ENCODE measurements at regions not wholly inside any gene's neighbourhood (a gene's known extent, or its start where the extent isn't known, plus 50 kb on each side); places are given as distances from the start of the nearest gene placed in this dataset.

DNA sequence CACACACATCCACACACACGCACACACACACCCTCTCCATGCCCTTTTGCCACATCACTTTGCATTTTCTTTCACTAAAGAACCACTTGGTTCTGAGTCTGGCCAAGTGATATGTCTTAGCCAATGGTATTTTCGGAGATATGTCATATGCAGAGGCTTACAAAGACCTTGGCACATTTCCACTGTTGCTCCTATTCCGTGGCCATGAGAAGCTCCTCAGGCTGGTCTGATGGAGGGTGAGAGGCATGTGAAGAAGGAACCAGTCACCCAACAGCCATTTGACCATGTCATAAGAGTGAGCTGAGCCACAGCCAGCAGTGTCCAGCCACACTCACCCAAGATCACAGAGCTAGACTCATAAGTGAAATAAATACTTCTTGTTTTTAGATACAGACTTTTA lies 212.6 kb upstream of the NAV2 start:
- TF ChIP-seq SIN3A (IDR thresholded peaks at IDR 0.05; ENCODE audit: borderline replicate concordance, insufficient read depth, low read length) (no peak), POLR2AphosphoS5 (IDR thresholded peaks at IDR 0.05; ENCODE audit: low read depth, low read length) (no peak), TAF1 (IDR thresholded peaks at IDR 0.05; ENCODE audit: borderline replicate concordance, insufficient read depth, low read length) (no peak), FOXP2 (optimal IDR thresholded peaks at IDR 0.05; ENCODE audit: borderline replicate concordance, extremely low read depth, extremely low read length, insufficient read depth) (no peak)
- TF ChIP-seq, protein P1, sequence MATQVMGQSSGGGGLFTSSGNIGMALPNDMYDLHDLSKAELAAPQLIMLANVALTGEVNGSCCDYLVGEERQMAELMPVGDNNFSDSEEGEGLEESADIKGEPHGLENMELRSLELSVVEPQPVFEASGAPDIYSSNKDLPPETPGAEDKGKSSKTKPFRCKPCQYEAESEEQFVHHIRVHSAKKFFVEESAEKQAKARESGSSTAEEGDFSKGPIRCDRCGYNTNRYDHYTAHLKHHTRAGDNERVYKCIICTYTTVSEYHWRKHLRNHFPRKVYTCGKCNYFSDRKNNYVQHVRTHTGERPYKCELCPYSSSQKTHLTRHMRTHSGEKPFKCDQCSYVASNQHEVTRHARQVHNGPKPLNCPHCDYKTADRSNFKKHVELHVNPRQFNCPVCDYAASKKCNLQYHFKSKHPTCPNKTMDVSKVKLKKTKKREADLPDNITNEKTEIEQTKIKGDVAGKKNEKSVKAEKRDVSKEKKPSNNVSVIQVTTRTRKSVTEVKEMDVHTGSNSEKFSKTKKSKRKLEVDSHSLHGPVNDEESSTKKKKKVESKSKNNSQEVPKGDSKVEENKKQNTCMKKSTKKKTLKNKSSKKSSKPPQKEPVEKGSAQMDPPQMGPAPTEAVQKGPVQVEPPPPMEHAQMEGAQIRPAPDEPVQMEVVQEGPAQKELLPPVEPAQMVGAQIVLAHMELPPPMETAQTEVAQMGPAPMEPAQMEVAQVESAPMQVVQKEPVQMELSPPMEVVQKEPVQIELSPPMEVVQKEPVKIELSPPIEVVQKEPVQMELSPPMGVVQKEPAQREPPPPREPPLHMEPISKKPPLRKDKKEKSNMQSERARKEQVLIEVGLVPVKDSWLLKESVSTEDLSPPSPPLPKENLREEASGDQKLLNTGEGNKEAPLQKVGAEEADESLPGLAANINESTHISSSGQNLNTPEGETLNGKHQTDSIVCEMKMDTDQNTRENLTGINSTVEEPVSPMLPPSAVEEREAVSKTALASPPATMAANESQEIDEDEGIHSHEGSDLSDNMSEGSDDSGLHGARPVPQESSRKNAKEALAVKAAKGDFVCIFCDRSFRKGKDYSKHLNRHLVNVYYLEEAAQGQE (IDR thresholded peaks at IDR 0.05; ENCODE audit: insufficient read depth in 1 of 2, low read depth in 2 of 2, low read length in 2 of 2): no peak

DNA sequence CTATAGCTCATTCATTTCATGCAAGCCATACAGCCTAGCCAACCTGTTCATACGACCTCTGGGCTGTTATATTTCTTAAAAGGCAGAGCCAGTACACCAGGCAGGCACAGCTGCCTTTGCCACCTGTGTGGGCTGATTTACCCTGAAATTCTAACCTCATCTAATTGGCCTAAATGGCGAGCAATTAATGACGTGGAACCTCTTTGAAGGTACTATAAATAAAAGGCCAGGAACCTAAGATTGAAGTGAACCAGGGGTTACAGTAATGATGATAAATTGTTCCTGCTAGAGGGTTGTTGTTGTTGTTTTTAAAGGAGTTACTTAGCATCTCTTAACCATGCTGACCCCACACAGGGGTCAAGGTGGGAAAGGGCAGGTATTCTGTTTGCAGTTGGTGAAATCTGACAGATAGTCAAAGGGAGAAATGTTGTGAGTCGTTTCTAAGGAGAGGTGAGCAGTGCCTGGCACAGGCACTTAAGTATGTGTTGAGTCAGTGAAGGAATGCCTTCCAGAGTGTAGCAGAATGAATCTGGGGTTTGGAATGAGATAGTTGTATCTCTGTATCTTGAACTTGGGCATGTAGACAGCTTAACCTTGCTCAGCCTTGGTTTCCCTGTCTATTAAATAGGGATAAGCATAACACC lies 213.5 kb upstream of the NAV2 start:
- TF ChIP-seq POLR2AphosphoS5 (IDR thresholded peaks at IDR 0.05; ENCODE audit: low read depth, low read length): no peak
- no peak for TF ChIP-seq FOXP2 (optimal IDR thresholded peaks at IDR 0.05; ENCODE audit: borderline replicate concordance, extremely low read depth, extremely low read length, insufficient read depth)
- TF ChIP-seq, protein P1 (IDR thresholded peaks at IDR 0.05; ENCODE audit: insufficient read depth in 1 of 2, low read depth in 2 of 2, low read length in 2 of 2): no peak
- TF ChIP-seq SIN3A (IDR thresholded peaks at IDR 0.05; ENCODE audit: borderline replicate concordance, insufficient read depth, low read length): no peak
- TF ChIP-seq TAF1 (IDR thresholded peaks at IDR 0.05; ENCODE audit: borderline replicate concordance, insufficient read depth, low read length): no peak

DNA sequence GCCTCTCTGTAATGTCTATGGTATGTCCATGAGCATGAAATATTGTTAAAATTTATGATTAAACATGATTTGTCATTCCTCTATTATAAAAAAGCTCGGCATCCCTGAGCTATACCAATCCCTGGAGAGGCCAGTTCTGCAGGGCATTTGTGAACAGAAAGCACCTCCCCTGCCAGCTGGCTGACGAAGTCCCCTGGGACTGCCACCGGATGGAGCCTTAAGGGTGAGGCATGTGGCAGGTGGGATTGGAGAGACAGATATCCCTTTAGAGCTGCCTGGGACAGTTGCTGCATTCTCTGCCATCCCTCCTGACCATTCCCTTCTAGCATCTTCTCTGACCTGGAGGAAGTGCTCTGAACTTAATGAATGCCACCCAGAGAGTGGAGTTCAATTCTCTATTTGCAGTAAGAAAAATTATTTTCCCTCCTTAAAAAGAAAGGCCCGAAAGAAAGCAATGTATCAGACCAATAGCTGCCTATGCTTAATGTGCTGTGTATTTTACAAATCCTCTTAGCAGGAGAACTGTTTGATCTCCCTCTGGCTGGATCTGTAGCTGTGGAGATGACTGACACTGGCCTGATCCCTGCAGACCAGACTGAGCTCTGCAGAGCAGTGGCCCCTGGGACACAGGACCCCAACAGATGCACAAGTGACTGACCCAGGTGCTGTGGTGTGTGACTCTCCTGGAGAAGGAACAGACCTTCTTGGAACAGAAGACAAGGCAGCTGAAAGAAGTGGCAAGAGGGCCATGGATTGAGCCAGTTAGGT lies 219.0 kb upstream of the NAV2 start:
- no peak for TF ChIP-seq TAF1 (IDR thresholded peaks at IDR 0.05; ENCODE audit: borderline replicate concordance, insufficient read depth, low read length)
- TF ChIP-seq, protein P1 (IDR thresholded peaks at IDR 0.05; ENCODE audit: insufficient read depth in 1 of 2, low read depth in 2 of 2, low read length in 2 of 2): no peak
- TF ChIP-seq SIN3A (IDR thresholded peaks at IDR 0.05; ENCODE audit: borderline replicate concordance, insufficient read depth, low read length): no peak
- no peak for TF ChIP-seq POLR2AphosphoS5 (IDR thresholded peaks at IDR 0.05; ENCODE audit: low read depth, low read length)
- TF ChIP-seq FOXP2 (optimal IDR thresholded peaks at IDR 0.05; ENCODE audit: borderline replicate concordance, extremely low read depth, extremely low read length, insufficient read depth): no peak

DNA sequence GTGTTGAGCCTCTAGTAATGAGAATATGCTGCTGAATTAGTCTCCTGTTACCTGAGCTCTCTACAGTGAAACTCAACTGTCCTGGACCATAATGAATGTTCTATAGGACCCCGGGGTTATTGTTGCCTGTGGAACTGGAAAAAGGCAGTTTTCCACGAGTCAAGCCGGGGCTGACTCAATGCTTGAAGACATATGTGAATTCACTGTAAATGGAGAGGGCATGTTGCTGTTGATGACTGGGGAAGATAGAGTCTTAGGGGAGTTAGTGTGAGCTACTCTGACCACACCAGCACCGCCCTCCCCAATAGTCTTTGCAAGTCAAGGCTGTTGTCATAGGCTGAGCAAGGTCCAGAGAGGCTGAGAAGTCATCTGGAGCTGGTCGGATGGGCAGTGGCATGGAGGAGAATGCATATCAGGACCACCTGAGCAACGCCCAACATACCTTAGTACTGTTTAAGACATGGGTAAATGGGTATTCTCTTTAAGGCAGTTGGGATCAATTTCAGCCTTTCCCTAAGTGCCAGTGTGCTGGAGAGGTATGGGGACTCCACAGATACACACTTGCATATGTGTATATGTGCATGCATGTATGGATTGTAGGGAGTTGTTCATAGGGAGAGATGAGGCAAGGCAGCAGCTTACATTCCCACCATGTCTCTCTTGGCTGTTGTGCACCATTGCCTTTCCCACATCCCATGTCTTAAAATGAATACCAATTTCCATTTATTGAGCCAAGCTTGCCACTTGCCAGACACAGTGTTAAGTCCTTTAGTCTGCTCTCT lies 230.1 kb upstream of the NAV2 start:
- TF ChIP-seq TAF1 (IDR thresholded peaks at IDR 0.05; ENCODE audit: borderline replicate concordance, insufficient read depth, low read length) (no peak), POLR2AphosphoS5 (IDR thresholded peaks at IDR 0.05; ENCODE audit: low read depth, low read length) (no peak), FOXP2 (optimal IDR thresholded peaks at IDR 0.05; ENCODE audit: borderline replicate concordance, extremely low read depth, extremely low read length, insufficient read depth) (no peak), SIN3A (IDR thresholded peaks at IDR 0.05; ENCODE audit: borderline replicate concordance, insufficient read depth, low read length) (no peak)
- TF ChIP-seq, protein P1 (IDR thresholded peaks at IDR 0.05; ENCODE audit: insufficient read depth in 1 of 2, low read depth in 2 of 2, low read length in 2 of 2): no peak

Data from PFSK-1 (cell line).